GM18868 (cell line): ENCODE measurements at regions not wholly inside any gene's neighbourhood (a gene's known extent, or its start where the extent isn't known, plus 50 kb on each side); places are given as distances from the start of the nearest gene placed in this dataset.

ENCODE experiments used
- ATAC-seq: cut with Tn5 transposase; IDR thresholded peaks from one replicate; pipeline ENCODE4 v1.9.1; 2021; ENCODE audit warnings: mild to moderate bottlenecking, moderate library complexity; ENCODE audit not compliant: unreplicated experiment

DNA sequence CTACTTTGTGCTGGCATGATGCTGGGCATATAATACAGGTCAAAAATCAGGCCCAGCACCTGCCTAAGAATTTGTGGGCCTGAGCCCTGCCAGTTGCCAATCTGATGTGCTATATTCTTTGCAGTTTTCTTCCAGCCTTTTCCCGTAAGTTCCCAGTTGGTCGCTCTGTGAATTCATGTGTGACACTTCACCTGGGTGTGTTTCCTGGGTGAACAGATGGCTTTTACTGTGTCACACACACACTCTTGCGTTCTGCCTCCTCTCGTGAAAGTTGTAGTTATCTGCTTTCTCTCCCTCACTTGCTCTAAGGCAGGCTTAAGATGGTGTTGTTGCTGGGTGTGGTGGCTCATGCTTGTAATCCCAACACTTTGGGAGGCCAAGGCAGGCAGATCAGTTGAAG is 153.5 kb upstream of the DMRT1 start:
- no peak for ATAC-seq

- no peak for ATAC-seq
Observed at GRCh38 chr9:690517-691111, 150.9 kb upstream of the DMRT1 start.

GRCh38 chr9:691825-692400 is 149.6 kb upstream of the DMRT1 start:
- no peak for ATAC-seq

- ATAC-seq, result no peak
Observed at GRCh38 chr9:692636-693129, 148.8 kb upstream of the DMRT1 start.

- no peak for ATAC-seq
Observed at GRCh38 chr9:693201-694091, 148.1 kb upstream of the DMRT1 start.

DNA sequence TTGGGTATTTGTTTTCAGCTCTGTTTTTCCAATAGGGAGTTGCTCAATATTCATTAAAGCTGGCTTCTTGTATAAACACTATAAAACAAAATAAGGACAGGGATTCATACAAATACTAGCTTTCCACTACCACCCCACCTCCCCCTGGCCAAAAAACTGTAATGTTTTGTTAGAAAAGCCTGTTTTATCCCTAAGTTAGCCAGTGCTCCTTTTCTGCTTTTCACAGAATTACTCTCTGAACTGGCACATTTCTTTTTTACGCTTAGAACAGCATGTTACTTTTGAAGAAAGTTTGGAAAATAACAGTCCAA is 147.4 kb upstream of the DMRT1 start:
- no peak for ATAC-seq

DNA sequence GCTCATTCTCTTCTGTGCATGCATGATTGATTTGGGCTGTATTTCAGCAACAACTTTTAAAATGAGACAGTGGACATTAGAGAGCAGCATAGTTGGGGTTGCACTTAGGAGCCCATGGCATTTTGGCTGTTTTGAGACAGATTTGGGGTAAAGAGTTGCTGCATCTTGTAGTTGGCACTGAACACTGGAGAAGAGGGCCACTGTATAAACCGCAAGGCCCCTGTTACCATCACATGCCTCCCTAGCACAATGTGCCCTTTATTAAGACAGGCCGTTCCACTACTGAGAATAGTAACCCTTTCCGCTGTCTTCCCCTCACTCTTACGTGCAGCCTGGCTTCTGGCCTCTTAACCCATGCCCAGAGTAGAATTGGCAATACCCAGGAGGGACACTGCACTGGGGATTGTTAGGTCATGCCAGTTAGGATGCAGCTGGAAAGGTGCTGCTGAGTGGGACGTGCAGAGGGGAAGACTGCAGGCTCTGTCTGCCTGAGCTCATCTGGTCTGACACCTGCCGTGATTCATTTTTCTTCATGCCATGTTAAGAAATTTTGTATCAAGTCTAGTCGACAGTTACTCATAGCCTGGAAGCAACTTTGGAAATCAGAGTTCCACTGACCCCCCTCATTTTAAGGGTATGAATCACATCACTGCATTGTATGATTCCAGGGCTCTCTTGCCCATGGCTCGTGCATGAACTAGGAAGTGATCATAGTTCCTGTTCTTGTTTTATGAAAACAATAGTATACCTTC is 146.9 kb upstream of the DMRT1 start:
- no peak for ATAC-seq

GRCh38 chr9:695252-695651 is 146.2 kb upstream of the DMRT1 start:
- ATAC-seq, result no peak

DNA sequence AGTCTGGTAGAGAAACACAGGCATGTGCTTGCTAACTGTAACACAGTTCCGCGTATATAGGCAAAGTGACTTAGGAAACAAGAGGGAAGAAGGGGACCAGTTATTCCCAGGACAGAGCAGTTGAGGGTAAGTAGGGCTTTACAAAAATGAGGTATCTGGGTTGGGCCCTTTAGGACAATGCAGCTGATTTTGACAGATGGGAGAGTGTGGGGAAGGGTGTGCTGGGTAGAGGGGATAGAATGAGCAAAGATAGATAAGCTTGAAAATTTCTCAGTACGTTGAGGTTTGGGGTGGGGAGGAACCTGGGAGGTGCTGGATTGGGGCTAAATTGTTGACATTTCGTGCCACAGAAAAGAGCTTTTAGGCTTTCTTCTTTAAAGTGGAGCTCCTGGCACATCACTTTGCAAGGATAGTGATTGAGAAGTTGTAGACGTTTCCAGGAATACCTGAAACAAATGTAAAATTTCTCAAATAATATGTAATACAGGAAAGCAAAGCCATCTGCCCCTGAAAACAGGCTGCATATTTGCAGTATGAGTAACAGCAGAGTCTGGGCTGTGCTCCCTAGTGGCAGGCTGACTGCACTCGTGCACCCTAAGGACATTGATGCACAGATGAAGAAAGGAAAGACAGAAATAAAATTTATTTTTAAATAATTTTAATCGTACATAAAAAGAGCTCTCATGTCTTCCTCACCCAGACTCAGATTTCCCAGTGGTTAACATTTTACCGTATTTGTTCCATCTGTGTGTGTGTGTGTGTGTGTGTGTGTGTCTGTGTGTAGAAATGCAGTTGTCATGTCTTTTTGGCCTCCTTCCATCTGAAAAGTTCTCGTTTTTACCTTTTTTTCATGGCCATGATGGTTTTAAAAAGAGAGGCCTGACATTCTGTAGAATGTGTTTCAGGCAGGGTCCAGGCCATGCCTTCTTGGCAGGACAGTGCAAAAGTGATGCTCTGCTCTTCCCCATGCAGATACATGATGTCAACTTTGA is 144.9 kb upstream of the DMRT1 start:
- ATAC-seq, result no peak

GRCh38 chr9:698276-698675 is 143.2 kb upstream of the DMRT1 start:
- ATAC-seq, result no peak

DNA sequence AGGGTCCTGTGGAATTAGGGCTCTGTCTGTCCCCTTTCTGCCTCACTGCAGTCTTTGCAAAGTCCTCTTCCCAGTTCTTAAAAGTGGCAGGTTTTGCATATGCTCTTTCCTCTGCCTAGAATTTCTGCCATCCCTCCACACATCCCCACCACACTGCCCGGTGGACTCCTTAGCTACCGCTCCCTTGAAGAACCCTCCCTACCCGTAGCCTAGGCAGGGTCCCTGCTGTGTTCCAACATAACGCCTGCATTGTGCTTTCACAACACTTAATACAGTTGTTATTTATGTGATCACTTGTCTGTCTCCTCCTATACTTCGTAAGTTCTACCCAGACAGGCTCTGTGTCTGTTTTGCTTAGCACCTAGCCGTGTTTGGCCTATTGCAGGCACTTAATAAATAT is 142.5 kb upstream of the DMRT1 start:
- ATAC-seq, result no peak

GRCh38 chr9:699396-699795 is 142.1 kb upstream of the DMRT1 start:
- ATAC-seq, result no peak

GRCh38 chr9:700365-701282 is 140.9 kb upstream of the DMRT1 start:
- ATAC-seq, result no peak

- no peak for ATAC-seq
Observed at GRCh38 chr9:703392-703791, 138.1 kb upstream of the DMRT1 start.

DNA sequence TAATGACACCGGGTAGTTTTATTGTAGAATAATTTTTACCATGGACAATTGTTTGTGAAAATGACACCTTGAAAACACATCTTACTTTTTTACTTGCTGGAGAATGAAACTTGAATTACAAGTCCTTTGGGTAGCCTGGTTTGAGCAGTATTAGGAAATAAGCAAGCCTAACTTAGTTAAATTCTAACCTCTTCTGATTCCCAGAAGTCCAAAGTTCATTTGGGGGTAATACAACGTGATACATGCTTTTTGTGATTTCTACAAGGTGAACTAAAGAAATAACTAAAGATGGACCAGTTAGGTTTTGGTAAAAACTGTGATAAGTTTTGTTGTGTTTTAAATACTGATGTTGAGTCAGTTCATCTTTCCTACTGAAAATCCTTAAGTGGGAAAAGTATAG is 135.4 kb upstream of the DMRT1 start:
- ATAC-seq, result no peak

DNA sequence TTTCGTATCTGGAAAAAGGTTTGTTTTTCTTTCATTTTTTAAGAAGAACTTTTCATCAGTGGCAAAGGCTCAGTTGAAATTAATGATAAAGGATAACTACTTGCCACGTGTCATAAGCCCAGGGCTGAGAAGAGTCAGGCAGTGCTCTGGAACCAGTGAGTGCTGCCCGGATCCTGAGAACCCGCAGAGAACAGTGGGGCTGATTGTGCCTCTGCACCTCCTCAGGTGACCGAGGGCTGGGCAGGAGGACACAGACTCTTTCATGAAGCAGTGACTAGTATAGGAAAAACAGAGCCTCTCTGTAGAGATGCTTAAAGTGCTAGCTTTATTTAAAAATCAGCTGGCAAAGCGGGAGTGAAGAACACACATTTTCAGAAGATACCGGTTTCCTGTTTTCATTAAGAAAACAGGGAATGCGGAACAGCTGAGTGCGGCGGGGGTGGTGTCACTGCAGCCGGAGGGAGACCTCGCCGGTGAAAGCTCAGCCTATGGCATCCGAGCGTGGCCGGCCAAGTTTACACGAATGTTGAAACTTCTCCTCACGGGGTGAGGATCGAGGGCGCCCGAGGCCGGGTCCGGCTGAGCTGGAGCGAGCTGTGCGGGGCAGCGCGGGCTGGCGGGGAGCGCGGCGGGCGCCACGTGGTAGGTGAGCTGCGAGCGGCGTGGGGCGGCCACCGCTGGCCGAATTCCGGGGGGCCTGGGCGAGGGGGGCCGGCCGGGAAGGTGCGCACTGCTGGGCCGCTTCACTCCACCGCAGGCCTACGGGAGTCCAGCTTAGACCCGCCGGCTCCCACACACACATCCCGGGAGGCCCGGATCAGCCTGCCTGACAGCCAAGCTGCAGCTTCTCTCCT is 134.7 kb upstream of the DMRT1 start:
- no peak for ATAC-seq

DNA sequence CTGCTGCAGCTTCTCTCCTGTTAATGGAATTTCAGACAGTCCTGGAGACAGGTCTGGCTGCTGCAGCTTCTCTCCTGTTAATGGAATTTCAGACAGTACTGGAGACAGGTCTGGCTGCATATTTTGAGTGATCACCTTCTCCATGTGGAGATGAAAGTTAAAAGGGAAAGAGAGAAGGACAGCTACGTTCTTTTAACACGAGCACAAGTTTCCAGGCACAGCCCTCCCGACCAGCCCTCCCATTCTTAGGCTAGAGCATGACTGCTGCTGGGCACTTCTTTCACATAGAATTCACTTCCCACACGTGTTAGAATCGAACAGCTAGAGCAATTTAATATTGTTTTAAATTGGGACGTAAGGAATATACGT is 133.3 kb upstream of the DMRT1 start:
- no peak for ATAC-seq
